ENCODE measurements at regions not wholly inside any gene's neighbourhood (a gene's known extent, or its start where the extent isn't known, plus 50 kb on each side); places are given as distances from the start of the nearest gene placed in this dataset.
"Not testable (repeated sequence)": the region's sequence is repeated elsewhere in the genome, so short reads cannot be mapped to it uniquely, and the experiment has no call there.

DNA sequence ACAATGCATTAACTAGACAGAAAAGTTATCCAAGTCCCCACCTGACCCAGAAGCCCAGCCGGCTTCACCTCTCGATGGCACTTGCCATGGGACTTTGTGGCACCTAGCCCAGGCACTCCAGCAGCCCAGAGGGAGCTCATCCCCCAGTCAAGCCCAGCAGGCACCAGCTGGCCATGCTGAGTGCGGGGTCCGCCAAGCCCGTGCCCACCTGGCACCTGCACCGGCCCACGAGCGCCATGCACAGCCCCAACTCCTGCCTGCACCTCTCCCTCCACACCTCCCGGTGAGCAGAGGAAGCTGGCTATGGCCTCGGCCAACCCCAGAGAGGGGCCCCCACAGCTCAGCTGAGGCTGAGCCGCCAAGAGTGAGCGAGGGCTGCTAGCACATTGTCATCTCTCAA, 1759.1 kb downstream of the OLFM4 start:
- H3K4me3 Mint-ChIP-seq: no peak overlapping the region
- no peak overlapping the region for H3K27ac Mint-ChIP-seq (ENCODE audit: unreplicated experiment)
- DNase-seq (ENCODE audit: low read depth, low spot score): no peak
- TF ChIP-seq, protein P1, sequence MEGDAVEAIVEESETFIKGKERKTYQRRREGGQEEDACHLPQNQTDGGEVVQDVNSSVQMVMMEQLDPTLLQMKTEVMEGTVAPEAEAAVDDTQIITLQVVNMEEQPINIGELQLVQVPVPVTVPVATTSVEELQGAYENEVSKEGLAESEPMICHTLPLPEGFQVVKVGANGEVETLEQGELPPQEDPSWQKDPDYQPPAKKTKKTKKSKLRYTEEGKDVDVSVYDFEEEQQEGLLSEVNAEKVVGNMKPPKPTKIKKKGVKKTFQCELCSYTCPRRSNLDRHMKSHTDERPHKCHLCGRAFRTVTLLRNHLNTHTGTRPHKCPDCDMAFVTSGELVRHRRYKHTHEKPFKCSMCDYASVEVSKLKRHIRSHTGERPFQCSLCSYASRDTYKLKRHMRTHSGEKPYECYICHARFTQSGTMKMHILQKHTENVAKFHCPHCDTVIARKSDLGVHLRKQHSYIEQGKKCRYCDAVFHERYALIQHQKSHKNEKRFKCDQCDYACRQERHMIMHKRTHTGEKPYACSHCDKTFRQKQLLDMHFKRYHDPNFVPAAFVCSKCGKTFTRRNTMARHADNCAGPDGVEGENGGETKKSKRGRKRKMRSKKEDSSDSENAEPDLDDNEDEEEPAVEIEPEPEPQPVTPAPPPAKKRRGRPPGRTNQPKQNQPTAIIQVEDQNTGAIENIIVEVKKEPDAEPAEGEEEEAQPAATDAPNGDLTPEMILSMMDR (conservative IDR thresholded peaks at IDR 0.05): no peak
- no peaks in the 10 kb centered on the region for H3K4me1 Mint-ChIP-seq
- no peaks in the 10 kb centered on the region for H3K36me3 Mint-ChIP-seq (ENCODE audit: low read depth)
- peaks cover 5% of the 10 kb centered on the region for H3K9me3 Mint-ChIP-seq
- H3K27me3 Mint-ChIP-seq (ENCODE audit: low read depth): no peaks in the 10 kb centered on the region

DNA sequence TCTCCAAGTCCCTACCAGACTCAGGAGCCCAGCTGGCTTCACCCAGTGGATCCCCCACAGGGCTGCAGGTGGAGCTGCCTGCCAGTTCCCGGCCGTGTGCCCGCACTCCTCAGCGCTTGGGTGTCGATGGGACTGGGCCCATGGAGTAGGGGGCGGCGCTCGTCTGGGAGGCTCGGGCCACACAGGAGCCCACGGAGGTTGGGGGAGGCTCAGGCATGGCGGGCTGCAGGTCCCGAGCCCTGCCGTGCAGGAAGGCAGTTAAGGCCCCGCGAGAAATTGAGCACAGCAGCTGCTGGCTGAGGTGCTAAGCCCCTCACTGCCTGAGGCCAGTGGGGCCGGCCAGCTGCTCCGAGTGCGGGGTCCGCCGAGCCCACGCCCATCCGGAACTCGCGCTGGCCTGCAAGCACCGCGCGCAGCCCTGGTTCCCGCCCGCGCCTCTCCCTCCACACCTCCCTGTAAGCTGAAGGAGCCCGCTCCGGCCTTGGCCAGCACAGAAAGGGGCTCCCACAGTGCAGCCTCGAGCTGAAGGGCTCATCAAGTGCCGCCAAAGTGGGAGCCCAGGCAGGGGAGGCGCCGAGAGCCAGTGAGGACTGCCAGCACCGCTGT, 1771.1 kb downstream of the OLFM4 start:
- H3K27ac Mint-ChIP-seq (ENCODE audit: unreplicated experiment): no peak overlapping the region
- no peaks in the 10 kb centered on the region for H3K4me1 Mint-ChIP-seq
- no peaks in the 10 kb centered on the region for H3K27me3 Mint-ChIP-seq (ENCODE audit: low read depth)
- H3K9me3 Mint-ChIP-seq: peaks cover 5% of the 10 kb centered on the region
- no peaks in the 10 kb centered on the region for H3K36me3 Mint-ChIP-seq (ENCODE audit: low read depth)
- TF ChIP-seq, protein P1 (conservative IDR thresholded peaks at IDR 0.05): no peak
- no peak overlapping the region for H3K4me3 Mint-ChIP-seq
- DNase-seq (ENCODE audit: low read depth, low spot score): no peak

DNA sequence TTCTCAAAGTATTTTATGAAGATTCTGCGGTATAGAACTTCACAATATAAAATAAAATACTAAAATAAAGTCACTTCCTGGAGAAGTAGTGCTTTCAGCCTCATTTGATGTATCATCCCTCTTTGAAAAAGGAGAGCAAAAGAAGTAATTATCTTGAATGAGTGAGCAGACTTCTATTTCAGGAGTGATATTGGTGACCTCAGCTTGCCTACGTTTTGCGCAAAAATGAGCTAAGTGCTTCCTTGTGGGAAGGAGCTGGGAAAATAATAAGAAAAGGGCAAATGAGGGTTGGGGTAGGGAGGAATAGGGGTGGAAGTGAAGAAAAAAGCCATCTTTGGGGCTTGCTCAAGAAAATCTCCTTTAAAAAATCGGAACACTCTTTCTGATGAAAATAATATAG, 1773.6 kb downstream of the OLFM4 start:
- DNase-seq (ENCODE audit: low read depth, low spot score): no peak
- Mint-ChIP-seq H3K9me3 (peaks cover 5% of the 10 kb centered on the region), H3K36me3 (ENCODE audit: low read depth) (no peaks in the 10 kb centered on the region), H3K4me1 (no peaks in the 10 kb centered on the region), H3K27ac (ENCODE audit: unreplicated experiment) (no peak overlapping the region), H3K4me3 (no peak overlapping the region), H3K27me3 (ENCODE audit: low read depth) (no peaks in the 10 kb centered on the region)
- TF ChIP-seq, protein P1 (conservative IDR thresholded peaks at IDR 0.05): no peak

DNA sequence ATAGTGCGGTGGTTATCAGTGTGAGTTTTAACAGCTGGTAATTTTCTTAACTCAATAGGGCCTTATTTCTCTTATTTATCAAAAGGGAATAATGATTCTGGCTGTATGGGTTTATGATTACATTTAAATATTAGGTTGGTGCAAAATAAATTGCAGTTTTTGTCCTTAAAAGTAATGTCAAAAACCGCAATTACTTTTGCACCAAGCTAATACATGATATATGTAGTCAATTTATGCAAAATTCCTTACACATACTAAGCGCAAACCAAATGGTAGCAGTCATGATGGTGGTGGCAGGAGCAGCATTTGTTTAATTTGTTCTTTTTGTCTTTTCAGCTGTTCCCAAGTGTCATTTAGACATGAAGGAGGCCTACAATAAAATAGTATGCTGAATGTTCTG, 1777.1 kb downstream of the OLFM4 start:
- no peak overlapping the region for H3K27ac Mint-ChIP-seq (ENCODE audit: unreplicated experiment)
- H3K36me3 Mint-ChIP-seq (ENCODE audit: low read depth): no peaks in the 10 kb centered on the region
- peaks cover 5% of the 10 kb centered on the region for H3K4me1 Mint-ChIP-seq
- no peak overlapping the region for H3K4me3 Mint-ChIP-seq
- no peak for DNase-seq (ENCODE audit: low read depth, low spot score)
- TF ChIP-seq, protein P1 (conservative IDR thresholded peaks at IDR 0.05): no peak
- no peaks in the 10 kb centered on the region for H3K27me3 Mint-ChIP-seq (ENCODE audit: low read depth)
- H3K9me3 Mint-ChIP-seq: no peaks in the 10 kb centered on the region

DNA sequence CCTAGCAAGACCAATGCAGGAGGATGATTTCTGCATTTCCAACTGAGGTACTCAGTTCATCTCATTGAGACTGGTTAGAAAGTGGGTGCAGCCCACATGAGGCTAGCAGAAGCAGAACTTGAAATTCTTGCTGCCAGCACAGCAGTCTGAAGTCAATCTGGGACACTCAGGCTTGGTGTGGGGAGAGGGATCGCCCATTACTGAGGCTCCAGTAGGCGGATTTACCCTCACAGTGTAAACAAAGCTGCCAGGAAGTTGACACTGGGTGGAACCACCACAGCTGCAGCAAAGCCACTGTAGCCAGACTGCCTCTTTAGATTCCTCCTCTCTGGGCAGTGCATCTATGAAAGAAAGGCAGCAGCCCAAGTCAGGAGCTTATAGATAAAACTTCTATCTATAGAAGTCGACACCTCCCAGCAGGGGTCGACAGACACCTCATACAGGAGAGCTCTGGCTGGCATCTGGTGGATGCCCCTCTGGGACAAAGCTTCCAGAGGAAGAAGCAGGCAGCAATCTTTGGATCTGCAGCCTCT, 1793.4 kb downstream of the OLFM4 start:
- H3K4me3 Mint-ChIP-seq; H3K36me3 Mint-ChIP-seq (ENCODE audit: low read depth); DNase-seq (ENCODE audit: low read depth, low spot score); H3K4me1 Mint-ChIP-seq; H3K9me3 Mint-ChIP-seq; H3K27ac Mint-ChIP-seq (ENCODE audit: unreplicated experiment); H3K27me3 Mint-ChIP-seq (ENCODE audit: low read depth): not testable (repeated sequence)

DNA sequence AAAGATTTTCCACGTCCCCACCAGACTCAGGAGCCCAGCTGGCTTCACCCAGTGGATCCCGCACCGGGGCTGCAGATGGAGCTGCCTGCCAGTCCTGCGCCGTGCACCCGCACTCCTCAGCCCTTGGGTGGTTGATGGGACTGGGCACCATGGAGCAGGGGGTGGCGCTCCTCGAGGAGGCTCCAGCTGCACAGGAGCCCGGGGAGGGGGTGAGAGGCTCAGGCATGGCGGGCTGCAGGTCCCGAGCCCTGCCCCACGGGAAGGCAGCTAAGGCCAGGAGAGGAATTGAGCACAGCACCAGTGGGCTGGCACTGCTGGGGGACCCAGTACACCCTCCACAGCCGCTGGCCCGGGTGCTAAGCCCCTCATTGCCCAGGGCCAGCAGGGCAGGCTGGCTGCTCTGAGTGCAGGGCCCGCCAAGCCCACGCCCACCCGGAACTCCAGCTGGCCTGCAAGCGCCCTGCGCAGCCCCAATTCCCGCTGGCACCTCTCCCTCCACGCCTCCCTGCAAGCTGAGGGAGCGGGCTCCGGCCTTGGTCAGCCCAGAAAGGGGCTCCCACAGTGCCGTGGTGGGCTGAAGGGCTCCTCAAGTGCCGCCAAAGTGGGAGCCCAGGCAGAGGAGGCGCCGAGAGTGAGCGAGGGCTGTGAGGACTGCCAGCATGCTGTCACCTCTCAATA, 1800.9 kb downstream of the OLFM4 start:
- not testable (repeated sequence) for H3K36me3 Mint-ChIP-seq (ENCODE audit: low read depth); H3K27ac Mint-ChIP-seq (ENCODE audit: unreplicated experiment); H3K27me3 Mint-ChIP-seq (ENCODE audit: low read depth); DNase-seq (ENCODE audit: low read depth, low spot score); H3K4me1 Mint-ChIP-seq; H3K4me3 Mint-ChIP-seq
- H3K9me3 Mint-ChIP-seq: peaks cover 11% of the 10 kb centered on the region

Data from neural crest cell (in vitro differentiated cells).